Liver (tissue), 3 donors: ENCODE measurements at regions not wholly inside any gene's neighbourhood (a gene's known extent, or its start where the extent isn't known, plus 50 kb on each side); places are given as distances from the start of the nearest gene placed in this dataset.

Source experiments
- ATF3 ChIP-seq: IDR thresholded peaks from 2 replicates; pipeline ENCODE4 v1.6.1; 2016; ENCODE audit warnings: antibody characterized with exemption
- EGR1 ChIP-seq, 2 donors: IDR thresholded peaks; 2 replicates each; pipeline ENCODE4 v1.6.1; 2016 to 2018; ENCODE audit warnings: antibody characterized with exemption in 2 of 2, low read depth in 2 of 2
- GABPA ChIP-seq, 2 donors: IDR thresholded peaks in 1 of 2; conservative IDR thresholded peaks in 1 of 2; 2 replicates each; pipeline ENCODE4 v1.6.1; 2016; ENCODE audit warnings: antibody characterized with exemption in 2 of 2, mild to moderate bottlenecking in 1 of 2, moderate library complexity in 1 of 2
- MAX ChIP-seq: IDR thresholded peaks from 2 replicates; pipeline ENCODE4 v1.6.1; 2016; ENCODE audit warnings: antibody characterized with exemption
- NR2F2 ChIP-seq: IDR thresholded peaks from 2 replicates; pipeline ENCODE4 v1.6.1; 2016; ENCODE audit warnings: antibody characterized with exemption
- RAD21 ChIP-seq, 2 donors: IDR thresholded peaks; 2 replicates each; pipeline ENCODE4 v1.6.1; 2016; ENCODE audit warnings: antibody characterized with exemption in 2 of 2, mild to moderate bottlenecking in 2 of 2
- REST ChIP-seq: IDR thresholded peaks from 2 replicates; pipeline ENCODE4 v1.6.1; 2016; ENCODE audit warnings: antibody characterized with exemption, mild to moderate bottlenecking
- SP1 ChIP-seq: IDR thresholded peaks from 2 replicates; pipeline ENCODE4 v1.6.1; 2018; ENCODE audit warnings: antibody characterized with exemption, mild to moderate bottlenecking
- TAF1 ChIP-seq: conservative IDR thresholded peaks from 2 replicates; pipeline ENCODE4 v1.6.1; 2016; ENCODE audit warnings: antibody characterized with exemption, mild to moderate bottlenecking
- YY1 ChIP-seq: IDR thresholded peaks from 2 replicates; pipeline ENCODE4 v1.6.1; 2016; ENCODE audit warnings: antibody characterized with exemption, mild to moderate bottlenecking
- TF ChIP-seq, protein P1 (sequence below): fragments of 150-350 bp; IDR thresholded peaks from 2 replicates; pipeline ENCODE4 v1.5.1; 2017; ENCODE audit warnings: improper control_type of control experiment, low read depth, low read length; ENCODE audit not compliant: missing input control
- donor health status: healthy.
- donor health status: healthy.

DNA sequence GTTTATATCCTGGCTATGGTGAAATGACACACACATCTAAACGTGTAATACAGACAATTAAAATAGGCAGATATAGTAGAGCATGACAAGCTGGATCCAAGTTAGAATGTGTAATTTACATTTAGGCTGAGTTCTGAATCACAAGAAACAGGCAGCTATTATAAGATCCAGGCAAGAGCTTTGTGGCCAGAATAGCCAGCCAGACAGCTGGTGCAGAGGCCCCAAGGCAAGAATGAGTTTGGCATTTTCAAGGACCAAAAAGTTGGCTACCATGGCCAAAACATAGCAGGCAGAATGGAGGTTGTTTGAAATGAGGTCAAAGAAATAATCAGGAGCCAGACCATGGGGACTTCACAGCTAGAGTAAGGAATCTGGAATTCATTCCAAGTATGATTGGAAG is 281.7 kb downstream of the MTERF1 start:
- TF ChIP-seq REST, result no peak
- no peak for TF ChIP-seq SP1
- no peak for TF ChIP-seq YY1
- TF ChIP-seq, protein P1, sequence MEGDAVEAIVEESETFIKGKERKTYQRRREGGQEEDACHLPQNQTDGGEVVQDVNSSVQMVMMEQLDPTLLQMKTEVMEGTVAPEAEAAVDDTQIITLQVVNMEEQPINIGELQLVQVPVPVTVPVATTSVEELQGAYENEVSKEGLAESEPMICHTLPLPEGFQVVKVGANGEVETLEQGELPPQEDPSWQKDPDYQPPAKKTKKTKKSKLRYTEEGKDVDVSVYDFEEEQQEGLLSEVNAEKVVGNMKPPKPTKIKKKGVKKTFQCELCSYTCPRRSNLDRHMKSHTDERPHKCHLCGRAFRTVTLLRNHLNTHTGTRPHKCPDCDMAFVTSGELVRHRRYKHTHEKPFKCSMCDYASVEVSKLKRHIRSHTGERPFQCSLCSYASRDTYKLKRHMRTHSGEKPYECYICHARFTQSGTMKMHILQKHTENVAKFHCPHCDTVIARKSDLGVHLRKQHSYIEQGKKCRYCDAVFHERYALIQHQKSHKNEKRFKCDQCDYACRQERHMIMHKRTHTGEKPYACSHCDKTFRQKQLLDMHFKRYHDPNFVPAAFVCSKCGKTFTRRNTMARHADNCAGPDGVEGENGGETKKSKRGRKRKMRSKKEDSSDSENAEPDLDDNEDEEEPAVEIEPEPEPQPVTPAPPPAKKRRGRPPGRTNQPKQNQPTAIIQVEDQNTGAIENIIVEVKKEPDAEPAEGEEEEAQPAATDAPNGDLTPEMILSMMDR, result no peak
- TF ChIP-seq GABPA (IDR thresholded peaks at IDR 0.05 in 1 of 2, conservative IDR thresholded peaks at IDR 0.05 in 1 of 2), result no peak
- TF ChIP-seq EGR1 (IDR thresholded peaks at IDR 0.05; ENCODE audit: low read depth in 2 of 2), result no peak
- no peak for TF ChIP-seq MAX
- TF ChIP-seq NR2F2, result no peak
- TF ChIP-seq ATF3, result no peak
- TF ChIP-seq TAF1, result no peak
- no peak for TF ChIP-seq RAD21 (IDR thresholded peaks at IDR 0.05)
